ENCODE measurements at regions not wholly inside any gene's neighbourhood (a gene's known extent, or its start where the extent isn't known, plus 50 kb on each side); places are given as distances from the start of the nearest gene placed in this dataset.

GRCh38 chr10:62511238-62511637 lies 137.1 kb downstream of the ZNF365 start:
- DNase-seq (ENCODE audit: low read depth in 1 of 2, low spot score in 2 of 2) = no peak
- H3K36me3 ChIP-seq = no peaks in the 10 kb centered on the region
- H3K27ac ChIP-seq = no peak overlapping the region
- no peaks in the 10 kb centered on the region for H3K4me1 ChIP-seq (replicated peaks)
- no peaks in the 10 kb centered on the region for H3K9me3 ChIP-seq (replicated peaks)
- no peaks in the 10 kb centered on the region for H3K27me3 ChIP-seq (replicated peaks)
- H3K4me3 ChIP-seq = no peak overlapping the region

GRCh38 chr10:62511656-62512055 lies 137.5 kb downstream of the ZNF365 start:
- H3K27me3 ChIP-seq (replicated peaks) = no peaks in the 10 kb centered on the region
- H3K9me3 ChIP-seq (replicated peaks) = no peaks in the 10 kb centered on the region
- DNase-seq (ENCODE audit: low read depth in 1 of 2, low spot score in 2 of 2) = no peak
- H3K4me3 ChIP-seq = no peak overlapping the region
- H3K27ac ChIP-seq = no peak overlapping the region
- no peaks in the 10 kb centered on the region for H3K4me1 ChIP-seq (replicated peaks)
- no peaks in the 10 kb centered on the region for H3K36me3 ChIP-seq

- Histone ChIP-seq H3K4me1 (replicated peaks) (no peaks in the 10 kb centered on the region), H3K36me3 (no peaks in the 10 kb centered on the region), H3K27ac (no peak overlapping the region), H3K4me3 (no peak overlapping the region), H3K27me3 (replicated peaks) (no peaks in the 10 kb centered on the region; the same call in 1 of the 2 replicates), H3K9me3 (replicated peaks) (no peaks in the 10 kb centered on the region)
- no peak for DNase-seq (ENCODE audit: low read depth in 1 of 2, low spot score in 2 of 2)
Observed at GRCh38 chr10:62512732-62513475, 138.7 kb downstream of the ZNF365 start.

GRCh38 chr10:62514079-62514693 lies 140.0 kb downstream of the ZNF365 start:
- H3K27ac ChIP-seq = no peak overlapping the region
- no peak for DNase-seq (ENCODE audit: low read depth in 1 of 2, low spot score in 2 of 2)
- H3K4me1 ChIP-seq (replicated peaks) = no peaks in the 10 kb centered on the region
- H3K36me3 ChIP-seq = no peaks in the 10 kb centered on the region
- H3K9me3 ChIP-seq (replicated peaks) = peaks cover 3% of the 10 kb centered on the region; the same call in 1 of the 2 replicates
- H3K27me3 ChIP-seq (replicated peaks) = no peaks in the 10 kb centered on the region; the same call in 1 of the 2 replicates
- H3K4me3 ChIP-seq = no peak overlapping the region

GRCh38 chr10:62517252-62517651 lies 143.1 kb downstream of the ZNF365 start:
- Histone ChIP-seq H3K27ac (no peak overlapping the region), H3K9me3 (replicated peaks) (peaks cover 3% of the 10 kb centered on the region; the same call in 1 of the 2 replicates), H3K27me3 (replicated peaks) (no peaks in the 10 kb centered on the region; the same call in 1 of the 2 replicates), H3K4me1 (replicated peaks) (no peaks in the 10 kb centered on the region), H3K36me3 (no peaks in the 10 kb centered on the region), H3K4me3 (no peak overlapping the region)
- no peak for DNase-seq (ENCODE audit: low read depth in 1 of 2, low spot score in 2 of 2)

- no peak for DNase-seq (ENCODE audit: low read depth in 1 of 2, low spot score in 2 of 2)
- Histone ChIP-seq H3K4me1 (replicated peaks) (no peaks in the 10 kb centered on the region), H3K36me3 (no peaks in the 10 kb centered on the region), H3K27me3 (replicated peaks) (no peaks in the 10 kb centered on the region), H3K27ac (no peak overlapping the region), H3K4me3 (no peak overlapping the region), H3K9me3 (replicated peaks) (no peaks in the 10 kb centered on the region)
Observed at GRCh38 chr10:62527019-62527827, 153.1 kb downstream of the ZNF365 start.

- H3K27ac ChIP-seq = no peak overlapping the region
- DNase-seq (ENCODE audit: low read depth in 1 of 2, low spot score in 2 of 2) = no peak
- H3K4me1 ChIP-seq (replicated peaks) = no peaks in the 10 kb centered on the region
- H3K36me3 ChIP-seq = no peaks in the 10 kb centered on the region
- H3K9me3 ChIP-seq (replicated peaks) = no peaks in the 10 kb centered on the region
- no peaks in the 10 kb centered on the region for H3K27me3 ChIP-seq (replicated peaks)
- no peak overlapping the region for H3K4me3 ChIP-seq
Observed at GRCh38 chr10:62528441-62528840, 154.3 kb downstream of the ZNF365 start.

GRCh38 chr10:62529396-62529795 lies 155.2 kb downstream of the ZNF365 start:
- no peaks in the 10 kb centered on the region for H3K9me3 ChIP-seq (replicated peaks)
- H3K27me3 ChIP-seq (replicated peaks) = no peaks in the 10 kb centered on the region
- H3K36me3 ChIP-seq = no peaks in the 10 kb centered on the region
- no peak overlapping the region for H3K27ac ChIP-seq
- no peaks in the 10 kb centered on the region for H3K4me1 ChIP-seq (replicated peaks)
- no peak for DNase-seq (ENCODE audit: low read depth in 1 of 2, low spot score in 2 of 2)
- no peak overlapping the region for H3K4me3 ChIP-seq

- no peak overlapping the region for H3K4me3 ChIP-seq
- H3K27me3 ChIP-seq (replicated peaks) = no peaks in the 10 kb centered on the region
- H3K4me1 ChIP-seq (replicated peaks) = no peaks in the 10 kb centered on the region
- H3K36me3 ChIP-seq = no peaks in the 10 kb centered on the region
- no peaks in the 10 kb centered on the region for H3K9me3 ChIP-seq (replicated peaks)
- no peak overlapping the region for H3K27ac ChIP-seq
- no peak for DNase-seq (ENCODE audit: low read depth in 1 of 2, low spot score in 2 of 2)
Observed at GRCh38 chr10:62534031-62534430, 159.9 kb downstream of the ZNF365 start.

GRCh38 chr10:62538606-62539005 lies 164.4 kb downstream of the ZNF365 start:
- Histone ChIP-seq H3K27ac (no peak overlapping the region), H3K9me3 (replicated peaks) (no peaks in the 10 kb centered on the region), H3K4me3 (no peak overlapping the region), H3K4me1 (replicated peaks) (peaks cover under 1% of the 10 kb centered on the region; the same call in 1 of the 2 replicates), H3K27me3 (replicated peaks) (no peaks in the 10 kb centered on the region), H3K36me3 (no peaks in the 10 kb centered on the region)
- no peak for DNase-seq (ENCODE audit: low read depth in 1 of 2, low spot score in 2 of 2)

GRCh38 chr10:62540389-62540788 lies 166.2 kb downstream of the ZNF365 start:
- no peaks in the 10 kb centered on the region for H3K36me3 ChIP-seq
- H3K9me3 ChIP-seq (replicated peaks) = no peaks in the 10 kb centered on the region
- H3K4me3 ChIP-seq = no peak overlapping the region
- H3K4me1 ChIP-seq (replicated peaks) = peaks cover 9% of the 10 kb centered on the region; the same call in 1 of the 2 replicates
- no peak for DNase-seq (ENCODE audit: low read depth in 1 of 2, low spot score in 2 of 2)
- no peaks in the 10 kb centered on the region for H3K27me3 ChIP-seq (replicated peaks)
- no peak overlapping the region for H3K27ac ChIP-seq

GRCh38 chr10:62541811-62542210 lies 167.6 kb downstream of the ZNF365 start:
- peaks cover 9% of the 10 kb centered on the region; the same call in 1 of the 2 replicates for H3K4me1 ChIP-seq (replicated peaks)
- no peak for DNase-seq (ENCODE audit: low read depth in 1 of 2, low spot score in 2 of 2)

GRCh38 chr10:62543571-62544355 lies 169.6 kb downstream of the ZNF365 start:
- H3K27ac ChIP-seq = no peak overlapping the region
- H3K27me3 ChIP-seq (replicated peaks) = 0 out of 2 replicates have a peak, but pooled peaks cover 3% of the 10 kb centered on the region
- DNase-seq (ENCODE audit: low read depth in 1 of 2, low spot score in 2 of 2) = peak in 1 of 2 experiments; percentile 10
- peaks cover 9% of the 10 kb centered on the region; the same call in 1 of the 2 replicates for H3K4me1 ChIP-seq (replicated peaks)
- H3K9me3 ChIP-seq (replicated peaks) = no peaks in the 10 kb centered on the region
- H3K36me3 ChIP-seq = no peaks in the 10 kb centered on the region
- H3K4me3 ChIP-seq = no peak overlapping the region

More at GRCh38 chr10:62541811-62542210, 167.6 kb downstream of the ZNF365 start:
- H3K36me3 ChIP-seq = no peaks in the 10 kb centered on the region
- no peak overlapping the region for H3K27ac ChIP-seq
- no peaks in the 10 kb centered on the region for H3K9me3 ChIP-seq (replicated peaks)
- no peak overlapping the region for H3K4me3 ChIP-seq
- H3K27me3 ChIP-seq (replicated peaks) = 0 out of 2 replicates have a peak, but pooled peaks cover 3% of the 10 kb centered on the region
